SK-N-SH (cell line): ENCODE measurements at regions not wholly inside any gene's neighbourhood (a gene's known extent, or its start where the extent isn't known, plus 50 kb on each side); places are given as distances from the start of the nearest gene placed in this dataset.

Source experiments
- CHD2 ChIP-seq: fragments of 150-350 bp; IDR thresholded peaks from 2 replicates; pipeline ENCODE4 v1.6.1; 2018; ENCODE audit warnings: low read length; ENCODE audit not compliant: partially characterized antibody
- CTCF ChIP-seq: fragments of 200-600 bp; sonication (generic); IDR thresholded peaks from 2 replicates; pipeline ENCODE4 v1.6.1; 2017; ENCODE audit warnings: antibody characterized with exemption, mild to moderate bottlenecking, moderate library complexity
- ELF1 ChIP-seq: IDR thresholded peaks from 2 replicates; pipeline ENCODE4 v1.4.0; 2012
- EP300 ChIP-seq, 2 experiments: IDR thresholded peaks; 2 replicates each; pipeline versions ENCODE4 v1.4.0 to v1.6.1; 2012; ENCODE audit warnings: borderline replicate concordance in 1 of 2, low read depth in 1 of 2, low read length in 1 of 2
- GABPA ChIP-seq: IDR thresholded peaks from 2 replicates; pipeline ENCODE4 v1.4.0; 2012; ENCODE audit warnings: low read depth, mild to moderate bottlenecking
- MAX ChIP-seq: IDR thresholded peaks from 2 replicates; pipeline ENCODE4 v1.4.0; 2012; ENCODE audit warnings: low read depth
- POLR2AphosphoS5 ChIP-seq: IDR thresholded peaks from 2 replicates; pipeline ENCODE4 v1.6.1; 2012; ENCODE audit warnings: low read depth, low read length
- REST ChIP-seq: IDR thresholded peaks from 2 replicates; pipeline ENCODE4 v1.6.1; 2012; ENCODE audit warnings: mild to moderate bottlenecking, low read depth, low read length, moderate library complexity
- TF ChIP-seq, protein P1 (sequence below): IDR thresholded peaks from 2 replicates; pipeline ENCODE4 v1.4.0; 2012; ENCODE audit warnings: low read depth, borderline replicate concordance

DNA sequence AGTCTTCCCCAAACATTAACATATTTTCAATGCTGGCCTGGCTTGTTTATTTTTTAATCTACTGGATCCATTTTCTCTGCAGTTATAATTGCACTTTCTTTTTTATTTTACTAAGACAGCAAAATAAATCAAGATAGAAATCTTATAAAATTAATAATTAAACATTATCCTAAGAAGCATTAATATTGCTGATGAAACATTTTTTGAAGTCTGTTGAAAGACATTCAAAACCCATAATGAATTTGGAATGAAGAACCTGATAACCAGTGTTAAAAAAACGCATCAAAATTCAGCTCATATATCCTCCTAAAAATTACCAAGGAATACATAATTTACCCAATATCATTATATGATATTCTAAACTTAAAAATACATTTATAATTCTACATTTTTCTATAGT lies 675.7 kb upstream of the PRMT6 start:
- TF ChIP-seq REST: no peak
- no peak for TF ChIP-seq CTCF
- TF ChIP-seq, protein P1, sequence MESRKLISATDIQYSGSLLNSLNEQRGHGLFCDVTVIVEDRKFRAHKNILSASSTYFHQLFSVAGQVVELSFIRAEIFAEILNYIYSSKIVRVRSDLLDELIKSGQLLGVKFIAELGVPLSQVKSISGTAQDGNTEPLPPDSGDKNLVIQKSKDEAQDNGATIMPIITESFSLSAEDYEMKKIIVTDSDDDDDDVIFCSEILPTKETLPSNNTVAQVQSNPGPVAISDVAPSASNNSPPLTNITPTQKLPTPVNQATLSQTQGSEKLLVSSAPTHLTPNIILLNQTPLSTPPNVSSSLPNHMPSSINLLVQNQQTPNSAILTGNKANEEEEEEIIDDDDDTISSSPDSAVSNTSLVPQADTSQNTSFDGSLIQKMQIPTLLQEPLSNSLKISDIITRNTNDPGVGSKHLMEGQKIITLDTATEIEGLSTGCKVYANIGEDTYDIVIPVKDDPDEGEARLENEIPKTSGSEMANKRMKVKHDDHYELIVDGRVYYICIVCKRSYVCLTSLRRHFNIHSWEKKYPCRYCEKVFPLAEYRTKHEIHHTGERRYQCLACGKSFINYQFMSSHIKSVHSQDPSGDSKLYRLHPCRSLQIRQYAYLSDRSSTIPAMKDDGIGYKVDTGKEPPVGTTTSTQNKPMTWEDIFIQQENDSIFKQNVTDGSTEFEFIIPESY: no peak
- TF ChIP-seq ELF1: no peak
- no peak for TF ChIP-seq EP300 (IDR thresholded peaks at IDR 0.05; ENCODE audit: borderline replicate concordance in 1 of 2, low read depth in 1 of 2, low read length in 1 of 2)
- no peak for TF ChIP-seq POLR2AphosphoS5
- no peak for TF ChIP-seq CHD2
- no peak for TF ChIP-seq MAX
- TF ChIP-seq GABPA: no peak
